ENCODE measurements at regions not wholly inside any gene's neighbourhood (a gene's known extent, or its start where the extent isn't known, plus 50 kb on each side); places are given as distances from the start of the nearest gene placed in this dataset.

GRCh38 chr2:225226441-225226840 is 173.1 kb upstream of the NYAP2 start:
- TF ChIP-seq, protein P1, sequence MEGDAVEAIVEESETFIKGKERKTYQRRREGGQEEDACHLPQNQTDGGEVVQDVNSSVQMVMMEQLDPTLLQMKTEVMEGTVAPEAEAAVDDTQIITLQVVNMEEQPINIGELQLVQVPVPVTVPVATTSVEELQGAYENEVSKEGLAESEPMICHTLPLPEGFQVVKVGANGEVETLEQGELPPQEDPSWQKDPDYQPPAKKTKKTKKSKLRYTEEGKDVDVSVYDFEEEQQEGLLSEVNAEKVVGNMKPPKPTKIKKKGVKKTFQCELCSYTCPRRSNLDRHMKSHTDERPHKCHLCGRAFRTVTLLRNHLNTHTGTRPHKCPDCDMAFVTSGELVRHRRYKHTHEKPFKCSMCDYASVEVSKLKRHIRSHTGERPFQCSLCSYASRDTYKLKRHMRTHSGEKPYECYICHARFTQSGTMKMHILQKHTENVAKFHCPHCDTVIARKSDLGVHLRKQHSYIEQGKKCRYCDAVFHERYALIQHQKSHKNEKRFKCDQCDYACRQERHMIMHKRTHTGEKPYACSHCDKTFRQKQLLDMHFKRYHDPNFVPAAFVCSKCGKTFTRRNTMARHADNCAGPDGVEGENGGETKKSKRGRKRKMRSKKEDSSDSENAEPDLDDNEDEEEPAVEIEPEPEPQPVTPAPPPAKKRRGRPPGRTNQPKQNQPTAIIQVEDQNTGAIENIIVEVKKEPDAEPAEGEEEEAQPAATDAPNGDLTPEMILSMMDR (IDR thresholded peaks at IDR 0.05; ENCODE audit: insufficient read depth, missing control alignments), result no peak
- FAIRE-seq (no peak), DNase-seq (ENCODE audit: insufficient read length, low spot score) (no peak)

DNA sequence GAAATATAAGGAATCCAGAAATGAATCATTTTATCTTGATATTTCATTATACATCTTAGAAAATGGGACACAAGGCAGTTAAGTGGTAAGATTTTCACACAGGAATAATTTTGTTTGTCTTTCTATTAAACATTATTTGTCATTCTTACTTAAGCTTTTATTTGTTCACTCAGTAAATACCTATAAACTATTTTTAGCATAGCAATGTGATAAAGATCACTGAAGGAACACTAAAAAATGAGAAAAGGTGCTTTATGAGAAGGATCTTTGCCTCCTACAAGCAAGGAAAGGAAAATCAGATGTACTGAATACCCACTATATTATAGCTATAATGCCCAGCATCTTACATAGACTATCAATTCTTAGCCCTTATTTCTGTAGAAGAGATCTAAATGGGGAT is 176.2 kb upstream of the NYAP2 start:
- DNase-seq (ENCODE audit: insufficient read length, low spot score) (no peak), FAIRE-seq (no peak)
- TF ChIP-seq, protein P1 (IDR thresholded peaks at IDR 0.05; ENCODE audit: insufficient read depth, missing control alignments), result no peak

DNA sequence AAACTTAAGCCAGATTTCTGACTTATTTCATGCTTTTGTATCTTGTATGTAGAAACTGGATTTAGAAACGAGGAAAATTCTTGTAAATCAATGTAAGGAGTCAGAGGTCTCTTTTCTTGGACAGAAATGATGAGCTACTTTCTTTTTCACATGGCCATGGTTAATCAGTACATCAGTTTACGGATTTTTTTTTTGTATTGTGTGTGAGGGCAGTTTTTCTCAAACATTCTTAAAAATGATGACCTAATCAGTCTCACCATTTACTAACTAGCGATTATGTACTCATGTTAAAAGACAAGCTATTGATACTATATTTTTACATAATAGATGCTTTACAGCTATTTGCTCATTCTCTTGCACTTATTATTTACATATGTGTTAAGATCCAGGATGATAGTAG is 165.2 kb upstream of the DOCK10 start:
- DNase-seq (ENCODE audit: insufficient read length, low spot score) (no peak), FAIRE-seq (peak; percentile 64)
- TF ChIP-seq, protein P1 (IDR thresholded peaks at IDR 0.05; ENCODE audit: insufficient read depth, missing control alignments), result no peak

DNA sequence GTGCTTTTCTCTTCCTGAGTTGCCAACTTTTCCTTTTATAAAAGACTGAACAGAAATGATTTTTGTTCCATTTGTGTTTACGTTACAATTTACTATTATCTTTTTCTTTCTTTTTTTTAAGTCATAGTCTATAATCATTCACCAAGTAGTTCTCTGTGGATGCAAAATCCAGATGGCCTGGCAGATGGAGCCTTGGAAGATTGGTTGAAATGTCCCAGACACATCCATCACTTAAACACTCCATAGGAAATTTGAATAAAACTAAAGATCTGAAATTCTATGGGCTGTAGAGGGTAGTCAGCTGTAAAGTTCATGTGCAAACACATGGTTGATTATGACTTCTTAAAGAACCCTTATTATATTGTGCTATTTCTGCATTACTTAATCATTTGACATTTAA is 164.8 kb upstream of the DOCK10 start:
- FAIRE-seq, result peak; percentile 21
- DNase-seq (ENCODE audit: insufficient read length, low spot score), result no peak
- TF ChIP-seq, protein P1 (IDR thresholded peaks at IDR 0.05; ENCODE audit: insufficient read depth, missing control alignments), result no peak

GRCh38 chr2:225196579-225196978 is 154.3 kb upstream of the DOCK10 start:
- DNase-seq (ENCODE audit: insufficient read length, low spot score) (no peak), FAIRE-seq (no peak)
- TF ChIP-seq, protein P1 (IDR thresholded peaks at IDR 0.05; ENCODE audit: insufficient read depth, missing control alignments), result no peak

GRCh38 chr2:225192869-225193268 is 150.6 kb upstream of the DOCK10 start:
- TF ChIP-seq, protein P1 (IDR thresholded peaks at IDR 0.05; ENCODE audit: insufficient read depth, missing control alignments), result no peak
- FAIRE-seq, result no peak
- no peak for DNase-seq (ENCODE audit: insufficient read length, low spot score)

GRCh38 chr2:225190987-225191386 is 148.7 kb upstream of the DOCK10 start:
- no peak for DNase-seq (ENCODE audit: insufficient read length, low spot score)
- no peak for FAIRE-seq

More at GRCh38 chr2:225190987-225191386, 148.7 kb upstream of the DOCK10 start:
- TF ChIP-seq, protein P1 (IDR thresholded peaks at IDR 0.05; ENCODE audit: insufficient read depth, missing control alignments), result no peak
